ENCODE measurements at regions not wholly inside any gene's neighbourhood (a gene's known extent, or its start where the extent isn't known, plus 50 kb on each side); places are given as distances from the start of the nearest gene placed in this dataset.

GRCh38 chr12:124470139-124470538 lies 97.3 kb downstream of the NCOR2 start:
- ChIA-PET RAD21 (ENCODE audit: low non-redundant PET in 1 of 2, low total read pairs in 2 of 2, uncharacterized antibody in 2 of 2, unreplicated experiment in 2 of 2) (interaction anchor here in 1 of 2 experiments (0.7 kb wide), 1 partner anchor 367 kb away, joined by 3 read pairs; no protein-coding TSS in a partner anchor), POLR2A (no interaction called here), CTCF (interaction anchor here (0.7 kb wide), 1 partner anchor 595 kb away, joined by 6 read pairs; no protein-coding TSS in a partner anchor)
- Histone ChIP-seq H3K9me3 (ENCODE audit: control insufficient read depth in 1 of 2, insufficient read depth in 1 of 2, low read depth in 1 of 2, low read length in 2 of 2) (peaks cover 4 to 19% of the 10 kb centered on the region in 2 experiments; a peak in 3 of 4 replicates), H3K4me3 (replicated peaks in 1 of 2; ENCODE audit: low read depth in 1 of 2, low read length in 2 of 2) (no peak overlapping the region), H3K79me2 (ENCODE audit: insufficient read depth, low read length) (0 out of 2 replicates have a peak, but pooled peaks cover 12% of the 10 kb centered on the region), H3K9me2 (ENCODE audit: insufficient read depth) (no peaks in the 10 kb centered on the region), H3K4me2 (ENCODE audit: low read length) (no peak overlapping the region), H3K27ac (ENCODE audit: low read depth, low read length) (no peak overlapping the region), H3K36me3 (ENCODE audit: control insufficient read depth in 1 of 2, insufficient read depth in 2 of 2, low read length in 2 of 2) (peaks cover 7 to 53% of the 10 kb centered on the region in 2 experiments; a peak in 3 of 4 replicates), H2AFZ (ENCODE audit: low read depth, low read length, poor library complexity, severe bottlenecking) (no peak overlapping the region), H3K27me3 (ENCODE audit: insufficient read depth, low read length) (no peaks in the 10 kb centered on the region), H3K9ac (ENCODE audit: low read length) (no peak overlapping the region), H3K4me1 (ENCODE audit: control insufficient read depth in 1 of 2, insufficient read depth in 2 of 2, low read length in 2 of 2) (no peaks in the 10 kb centered on the region), H4K20me1 (ENCODE audit: insufficient read depth) (no peaks in the 10 kb centered on the region)
- intact Hi-C loops (cut with micrococcal nuclease) = no loop called here
- no peak for ATAC-seq
- no TSS peak for BruUV-seq (replicated peaks)
- no peak for TF ChIP-seq ZNF274 (IDR thresholded peaks at IDR 0.05; ENCODE audit: low read depth, low read length)
- no peak for TF ChIP-seq EZH2 (IDR thresholded peaks at IDR 0.05)
- TF ChIP-seq, protein P1, sequence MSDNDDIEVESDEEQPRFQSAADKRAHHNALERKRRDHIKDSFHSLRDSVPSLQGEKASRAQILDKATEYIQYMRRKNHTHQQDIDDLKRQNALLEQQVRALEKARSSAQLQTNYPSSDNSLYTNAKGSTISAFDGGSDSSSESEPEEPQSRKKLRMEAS (IDR thresholded peaks at IDR 0.05) = no peak
- DNase-seq (ENCODE audit: low read depth, low spot score) = no peak

DNA sequence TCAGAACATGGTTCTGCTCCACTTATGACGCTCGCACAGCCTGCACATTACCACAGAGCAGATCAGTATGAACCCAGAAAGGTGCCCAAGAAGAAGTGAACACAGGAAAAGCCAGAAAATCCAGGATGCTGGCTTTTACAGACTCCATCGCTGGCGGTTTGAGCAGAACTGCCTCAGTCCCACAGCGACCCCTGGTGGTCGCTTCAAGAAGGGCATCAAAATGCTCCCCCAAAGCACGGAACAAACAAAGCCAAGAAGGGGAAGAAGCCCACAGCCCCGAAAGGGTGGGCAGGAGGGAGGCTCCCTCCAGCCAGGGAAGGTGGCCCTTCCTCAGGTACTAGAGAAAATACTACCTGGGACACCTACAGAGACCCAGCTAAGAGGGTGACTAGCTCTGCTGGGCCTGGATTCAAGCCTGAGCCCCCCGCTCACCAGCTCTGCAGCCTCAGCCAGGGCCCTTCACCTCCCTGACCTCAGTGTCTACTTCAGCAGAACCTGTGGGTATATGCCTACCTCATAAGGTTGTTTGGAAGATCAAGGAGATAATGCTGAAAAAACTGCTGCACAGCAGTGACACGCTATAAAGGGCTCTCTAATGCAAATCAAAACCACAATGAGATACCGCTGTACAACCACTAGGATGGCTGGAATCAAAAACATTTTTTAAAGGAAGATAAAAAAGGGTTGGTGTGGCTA lies 98.1 kb downstream of the NCOR2 start:
- no peak for ATAC-seq
- RAD21 ChIA-PET (ENCODE audit: low non-redundant PET in 1 of 2, low total read pairs in 2 of 2, uncharacterized antibody in 2 of 2, unreplicated experiment in 2 of 2) = interaction anchor here in 1 of 2 experiments (0.7 kb wide), 1 partner anchor 368 kb away, joined by 3 read pairs; no protein-coding TSS in a partner anchor
- no peaks in the 10 kb centered on the region for H4K20me1 ChIP-seq (ENCODE audit: insufficient read depth)
- no peak for TF ChIP-seq SP1 (IDR thresholded peaks at IDR 0.05; ENCODE audit: low read depth)
- no peak for TF ChIP-seq ZNF274 (IDR thresholded peaks at IDR 0.05; ENCODE audit: low read depth, low read length)
- TF ChIP-seq CBX3 (IDR thresholded peaks at IDR 0.05; ENCODE audit: low read depth) = no peak
- TF ChIP-seq, protein P2, sequence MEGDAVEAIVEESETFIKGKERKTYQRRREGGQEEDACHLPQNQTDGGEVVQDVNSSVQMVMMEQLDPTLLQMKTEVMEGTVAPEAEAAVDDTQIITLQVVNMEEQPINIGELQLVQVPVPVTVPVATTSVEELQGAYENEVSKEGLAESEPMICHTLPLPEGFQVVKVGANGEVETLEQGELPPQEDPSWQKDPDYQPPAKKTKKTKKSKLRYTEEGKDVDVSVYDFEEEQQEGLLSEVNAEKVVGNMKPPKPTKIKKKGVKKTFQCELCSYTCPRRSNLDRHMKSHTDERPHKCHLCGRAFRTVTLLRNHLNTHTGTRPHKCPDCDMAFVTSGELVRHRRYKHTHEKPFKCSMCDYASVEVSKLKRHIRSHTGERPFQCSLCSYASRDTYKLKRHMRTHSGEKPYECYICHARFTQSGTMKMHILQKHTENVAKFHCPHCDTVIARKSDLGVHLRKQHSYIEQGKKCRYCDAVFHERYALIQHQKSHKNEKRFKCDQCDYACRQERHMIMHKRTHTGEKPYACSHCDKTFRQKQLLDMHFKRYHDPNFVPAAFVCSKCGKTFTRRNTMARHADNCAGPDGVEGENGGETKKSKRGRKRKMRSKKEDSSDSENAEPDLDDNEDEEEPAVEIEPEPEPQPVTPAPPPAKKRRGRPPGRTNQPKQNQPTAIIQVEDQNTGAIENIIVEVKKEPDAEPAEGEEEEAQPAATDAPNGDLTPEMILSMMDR (IDR thresholded peaks at IDR 0.05 in 2 of 3, conservative IDR thresholded peaks at IDR 0.05 in 1 of 3; ENCODE audit: borderline replicate concordance in 1 of 3, insufficient read depth in 1 of 3, low read depth in 2 of 3, low read length in 2 of 3) = peak; percentile 24 to 84 (median 76); a peak in 4 of 6 replicates
- no peak for TF ChIP-seq SRF (IDR thresholded peaks at IDR 0.05; ENCODE audit: low read depth)
- no peak for TF ChIP-seq SIN3A (IDR thresholded peaks at IDR 0.05; ENCODE audit: low read depth)
- TF ChIP-seq YY1 (IDR thresholded peaks at IDR 0.05; ENCODE audit: extremely low read depth, insufficient replicate concordance, low read depth, low read length) = no peak
- no peak for TF ChIP-seq FOSL1 (IDR thresholded peaks at IDR 0.05; ENCODE audit: low read depth)
- no peak for TF ChIP-seq REST (IDR thresholded peaks at IDR 0.05; ENCODE audit: low read depth)
- no peak for TF ChIP-seq POLR2AphosphoS5 (IDR thresholded peaks at IDR 0.05; ENCODE audit: low read depth, low read length)
- no peak for TF ChIP-seq EGR1 (IDR thresholded peaks at IDR 0.05; ENCODE audit: low read depth)
- TF ChIP-seq EZH2 (IDR thresholded peaks at IDR 0.05) = no peak
- no peak for TF ChIP-seq ZFX (IDR thresholded peaks at IDR 0.05)

More for the DNA sequence above, 98.1 kb downstream of the NCOR2 start:
- H3K79me2 ChIP-seq (ENCODE audit: insufficient read depth, low read length) = 0 out of 2 replicates have a peak, but pooled peaks cover 12% of the 10 kb centered on the region
- intact Hi-C loops (cut with micrococcal nuclease) = no loop called here
- DNase-seq (ENCODE audit: low read depth, low spot score) = no peak
- ChIA-PET CTCF (interaction anchor here (0.7 kb wide), 1 partner anchor 594 kb away, joined by 6 read pairs; no protein-coding TSS in a partner anchor), POLR2A (no interaction called here)
- no TSS peak for BruUV-seq (replicated peaks)
- no peak overlapping the region for H3K4me3 ChIP-seq (replicated peaks in 1 of 2; ENCODE audit: low read depth in 1 of 2, low read length in 2 of 2)
- no peaks in the 10 kb centered on the region for H3K4me1 ChIP-seq (ENCODE audit: control insufficient read depth in 1 of 2, insufficient read depth in 2 of 2, low read length in 2 of 2)
- no peak overlapping the region for H3K4me2 ChIP-seq (ENCODE audit: low read length)
- no peak overlapping the region for H2AFZ ChIP-seq (ENCODE audit: low read depth, low read length, poor library complexity, severe bottlenecking)
- H3K27ac ChIP-seq (ENCODE audit: low read depth, low read length) = no peak overlapping the region
- no peaks in the 10 kb centered on the region for H3K9me2 ChIP-seq (ENCODE audit: insufficient read depth)
- no peaks in the 10 kb centered on the region for H3K27me3 ChIP-seq (ENCODE audit: insufficient read depth, low read length)
- peaks cover 4 to 19% of the 10 kb centered on the region in 2 experiments; a peak in 3 of 4 replicates for H3K9me3 ChIP-seq (ENCODE audit: control insufficient read depth in 1 of 2, insufficient read depth in 1 of 2, low read depth in 1 of 2, low read length in 2 of 2)
- H3K9ac ChIP-seq (ENCODE audit: low read length) = no peak overlapping the region
- H3K36me3 ChIP-seq (ENCODE audit: control insufficient read depth in 1 of 2, insufficient read depth in 2 of 2, low read length in 2 of 2) = peaks cover 12 to 50% of the 10 kb centered on the region in 2 experiments
